8988T (cell line): ENCODE measurements at regions not wholly inside any gene's neighbourhood (a gene's known extent, or its start where the extent isn't known, plus 50 kb on each side); places are given as distances from the start of the nearest gene placed in this dataset.
"Not testable (repeated sequence)": the region's sequence is repeated elsewhere in the genome, so short reads cannot be mapped to it uniquely, and the experiment has no call there.

Experiments used
- DNase-seq: peaks from one replicate; pipeline ENCODE4 v3.0.0; 2011

- DNase-seq, result no peak
Measured at GRCh38 chr1:37166005-37166404, 131.7 kb upstream of the GRIK3 start.

GRCh38 chr1:37167479-37167878 is 133.2 kb upstream of the GRIK3 start:
- DNase-seq, result no peak

GRCh38 chr1:37169241-37169640 is 134.9 kb upstream of the GRIK3 start:
- DNase-seq, result no peak

GRCh38 chr1:37169743-37170275 is 135.5 kb upstream of the GRIK3 start:
- DNase-seq, result no peak

GRCh38 chr1:37171691-37172090 is 137.4 kb upstream of the GRIK3 start:
- no peak for DNase-seq

- DNase-seq, result no peak
Measured at GRCh38 chr1:37174341-37174740, 140.0 kb upstream of the GRIK3 start.

- DNase-seq, result no peak
Measured at GRCh38 chr1:37174876-37175275, 140.6 kb upstream of the GRIK3 start.

GRCh38 chr1:37175666-37176215 is 141.4 kb upstream of the GRIK3 start:
- no peak for DNase-seq

- DNase-seq, result no peak
Measured at GRCh38 chr1:37176269-37176668, 142.0 kb upstream of the GRIK3 start.

GRCh38 chr1:37177230-37177864 is 143.0 kb upstream of the GRIK3 start:
- no peak for DNase-seq

- DNase-seq, result no peak
Measured at GRCh38 chr1:37181425-37181824, 147.1 kb upstream of the GRIK3 start.

GRCh38 chr1:37184789-37185188 is 150.5 kb upstream of the GRIK3 start:
- no peak for DNase-seq

GRCh38 chr1:37186246-37186756 is 152.0 kb upstream of the GRIK3 start:
- DNase-seq, result no peak

- no peak for DNase-seq
Measured at GRCh38 chr1:37189111-37189510, 154.8 kb upstream of the GRIK3 start.

- DNase-seq, result no peak
Measured at GRCh38 chr1:37197411-37197810, 163.1 kb upstream of the GRIK3 start.

GRCh38 chr1:37214305-37214704 is 180.0 kb upstream of the GRIK3 start:
- DNase-seq, result not testable (repeated sequence)

GRCh38 chr1:37233606-37234005 is 199.3 kb upstream of the GRIK3 start:
- no peak for DNase-seq

- no peak for DNase-seq
Measured at GRCh38 chr1:37234941-37235418, 200.7 kb upstream of the GRIK3 start.

- DNase-seq, result no peak
Measured at GRCh38 chr1:37237948-37238347, 203.6 kb upstream of the GRIK3 start.

GRCh38 chr1:37238364-37239224 is 204.3 kb upstream of the GRIK3 start:
- DNase-seq, result no peak

- DNase-seq, result no peak
Measured at GRCh38 chr1:37239225-37239740, 205.0 kb upstream of the GRIK3 start.

GRCh38 chr1:37240897-37241296 is 206.6 kb upstream of the GRIK3 start:
- DNase-seq, result no peak

GRCh38 chr1:37242501-37242900 is 208.2 kb upstream of the GRIK3 start:
- no peak for DNase-seq
